Astrocyte (in vitro differentiated cells and primary cell): ENCODE measurements at regions not wholly inside any gene's neighbourhood (a gene's known extent, or its start where the extent isn't known, plus 50 kb on each side); places are given as distances from the start of the nearest gene placed in this dataset.

Source experiments
- CTCF ChIP-seq: IDR thresholded peaks from 2 replicates; pipeline ENCODE4 v1.5.1; 2011; ENCODE audit warnings: low read depth, mild to moderate bottlenecking, inconsistent platforms, low read length, moderate library complexity; ENCODE audit not compliant: insufficient read depth
- EZH2 ChIP-seq: IDR thresholded peaks from 2 replicates; pipeline ENCODE4 v1.6.1; 2012; ENCODE audit warnings: mild to moderate bottlenecking, low read length, inconsistent platforms; ENCODE audit not compliant: insufficient read depth

- TF ChIP-seq CTCF (no peak), EZH2 (no peak)
These were observed 189.2 kb downstream of the HINT1 start for GRCh38 chr5:130975847-130976246.
